ENCODE measurements at regions not wholly inside any gene's neighbourhood (a gene's known extent, or its start where the extent isn't known, plus 50 kb on each side); places are given as distances from the start of the nearest gene placed in this dataset.
"Not testable (repeated sequence)": the region's sequence is repeated elsewhere in the genome, so short reads cannot be mapped to it uniquely, and the experiment has no call there.

DNA sequence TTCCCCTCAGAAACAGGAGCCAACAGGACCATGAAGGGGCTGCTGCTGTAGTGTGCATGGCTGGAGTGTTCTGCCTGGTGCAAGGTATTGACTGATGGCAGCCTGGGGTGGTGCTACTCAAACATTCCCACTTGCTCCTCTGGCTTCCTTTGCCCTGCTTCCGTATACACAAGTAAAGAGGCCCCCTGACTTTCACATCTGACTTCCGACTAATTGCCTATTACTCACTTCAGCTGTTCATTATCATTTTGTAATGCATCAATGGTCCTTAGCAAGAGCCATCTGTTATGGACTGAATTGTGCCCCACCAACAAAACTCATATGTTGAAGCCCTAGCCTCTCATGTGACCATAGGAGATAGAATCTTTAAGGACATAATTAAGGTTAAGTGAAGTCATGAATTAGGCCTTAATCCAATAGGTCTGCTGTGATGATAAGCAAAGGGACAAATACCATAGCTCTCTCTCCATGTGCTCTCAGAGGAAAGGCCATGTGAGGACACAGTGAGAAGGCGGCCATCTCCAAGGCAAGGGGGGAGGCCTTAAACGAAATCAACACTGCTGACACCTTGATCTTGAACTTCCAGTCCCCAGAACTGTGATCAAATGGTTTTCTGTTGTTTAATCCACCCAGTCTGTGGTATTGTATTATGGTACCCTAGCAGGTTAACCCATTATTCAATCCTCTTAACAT lies 122.5 kb upstream of the CLNK start:
- no peak for DNase-seq

DNA sequence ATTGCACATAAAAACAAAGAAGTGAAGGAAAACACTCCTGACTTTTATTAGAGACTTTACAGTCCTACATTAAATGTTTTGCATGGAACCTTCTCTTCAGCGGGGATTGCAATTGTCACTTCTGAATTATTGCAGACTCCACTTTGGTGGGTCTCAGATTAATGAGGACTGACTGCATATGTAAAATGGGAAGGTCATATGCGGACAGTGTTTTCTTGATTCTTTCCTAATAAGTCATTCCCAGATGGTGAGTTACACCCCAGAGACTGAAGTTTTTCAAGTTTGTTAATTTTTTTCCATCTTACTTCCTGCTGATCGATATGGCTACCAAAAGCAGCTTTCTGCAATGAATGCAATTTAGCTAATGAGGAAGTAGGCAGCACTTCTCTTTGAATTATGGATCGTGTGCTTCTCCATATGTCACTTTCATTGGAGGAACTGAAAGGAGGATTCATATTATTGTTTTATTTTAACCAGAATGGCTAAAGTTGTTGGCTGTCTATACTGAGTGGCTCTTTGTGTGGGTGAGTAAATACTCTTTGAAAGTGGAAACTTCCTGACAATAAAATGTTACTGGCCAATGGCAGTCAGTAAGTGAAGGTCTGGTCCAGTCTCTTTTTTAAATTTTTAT lies 119.3 kb upstream of the CLNK start:
- no peak for DNase-seq

DNA sequence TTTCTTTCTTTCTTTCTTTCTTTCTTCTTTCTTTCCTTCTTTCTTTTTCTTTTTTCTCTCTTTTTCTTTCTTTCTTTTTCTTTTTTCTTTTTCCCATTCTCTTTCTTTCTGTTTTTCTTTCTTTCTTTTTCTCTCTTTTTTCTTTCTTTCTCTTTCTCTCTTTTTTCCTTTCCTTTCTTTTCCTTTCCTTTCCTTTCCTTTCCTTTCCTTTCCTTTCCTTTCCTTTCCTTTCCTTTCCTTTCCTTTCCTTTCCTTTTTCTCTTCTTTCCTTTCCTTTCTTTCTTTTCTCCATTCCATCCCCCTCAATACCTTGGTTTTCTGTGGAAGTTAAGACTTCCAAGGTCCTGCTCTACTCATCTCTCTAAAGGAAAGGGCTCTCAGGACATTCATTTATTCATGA lies 102.8 kb upstream of the CLNK start:
- no peak for DNase-seq

- DNase-seq, result no peak
Observed at GRCh38 chr4:10784621-10785020, 100.1 kb upstream of the CLNK start.

DNA sequence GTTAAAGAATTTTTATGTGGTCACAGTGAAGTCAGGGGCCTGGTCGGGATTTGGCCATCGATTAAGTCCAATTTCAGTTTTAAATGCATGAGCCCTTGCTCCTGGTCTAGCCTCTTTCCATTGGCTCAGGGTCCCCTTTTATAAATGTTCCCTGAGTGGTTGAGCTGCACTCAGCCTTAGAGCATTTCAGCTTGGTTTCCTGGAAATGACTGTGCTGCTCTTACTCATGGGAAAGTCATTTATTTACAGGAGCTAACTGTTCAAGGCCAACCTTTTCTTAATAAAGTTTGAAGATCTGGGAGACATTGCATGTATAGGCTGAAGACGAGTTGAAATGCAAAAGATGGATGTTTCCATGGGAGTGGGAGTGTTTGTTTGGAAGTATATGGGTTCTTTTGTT lies 98.8 kb upstream of the CLNK start:
- DNase-seq, result no peak

DNA sequence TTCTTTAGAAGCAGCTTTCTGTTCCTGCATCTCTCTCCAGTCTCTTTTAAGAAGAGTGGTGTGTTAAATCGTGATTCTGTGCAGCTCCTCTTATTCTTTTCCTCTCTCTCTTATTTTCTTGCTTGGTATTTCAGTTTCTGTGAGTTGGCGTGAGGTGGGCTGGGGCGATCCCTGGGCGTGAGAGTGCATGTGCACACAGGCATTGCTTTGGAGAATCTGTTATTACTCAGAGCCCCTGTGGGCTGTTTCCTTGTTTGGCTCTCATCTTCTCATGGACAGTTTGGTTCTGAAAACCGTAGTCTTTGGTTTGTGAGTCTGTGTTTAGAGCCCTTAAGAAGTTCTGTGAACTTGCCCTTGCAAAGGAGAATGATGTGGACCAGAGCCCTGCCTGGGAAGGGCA lies 97.2 kb upstream of the CLNK start:
- no peak for DNase-seq

DNA sequence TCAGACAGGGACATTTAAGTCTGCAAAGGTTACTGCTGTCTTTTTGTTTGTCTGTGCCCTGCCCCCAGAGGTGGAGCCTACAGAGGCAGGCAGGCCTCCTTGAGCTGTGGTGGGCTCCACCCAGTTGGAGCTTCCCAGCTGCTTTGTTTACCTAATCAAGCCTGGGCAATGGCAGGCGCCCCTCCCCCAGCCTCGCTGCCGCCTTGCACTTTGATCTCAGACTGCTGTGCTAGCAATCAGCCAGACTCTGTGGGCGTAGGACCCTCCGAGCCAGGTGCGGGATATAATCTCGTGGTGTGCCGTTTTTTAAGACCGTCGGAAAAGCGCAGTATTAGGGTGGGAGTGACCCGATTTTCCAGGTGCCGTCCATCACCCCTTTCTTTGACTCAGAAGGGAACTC lies 96.2 kb upstream of the CLNK start:
- DNase-seq, result not testable (repeated sequence)

DNA sequence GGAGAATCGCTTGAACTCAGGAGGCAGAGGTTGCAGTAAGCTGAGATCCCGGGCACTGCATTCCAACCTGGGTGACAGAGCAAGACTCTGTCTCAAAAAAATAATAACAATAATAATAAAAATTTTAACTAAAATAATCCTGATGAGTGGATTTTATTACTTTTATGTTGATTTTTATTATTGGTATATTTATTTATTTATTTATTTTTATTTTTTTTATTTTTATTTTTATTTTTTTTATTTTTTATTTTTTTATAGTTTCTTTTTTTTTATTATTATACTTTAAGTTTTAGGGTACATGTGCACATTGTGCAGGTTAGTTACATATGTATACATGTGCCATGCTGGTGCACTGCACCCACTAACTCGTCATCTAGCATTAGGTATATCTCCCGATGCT lies 90.6 kb upstream of the CLNK start:
- not testable (repeated sequence) for DNase-seq

GRCh38 chr4:10773656-10774055 lies 89.1 kb upstream of the CLNK start:
- no peak for DNase-seq

DNA sequence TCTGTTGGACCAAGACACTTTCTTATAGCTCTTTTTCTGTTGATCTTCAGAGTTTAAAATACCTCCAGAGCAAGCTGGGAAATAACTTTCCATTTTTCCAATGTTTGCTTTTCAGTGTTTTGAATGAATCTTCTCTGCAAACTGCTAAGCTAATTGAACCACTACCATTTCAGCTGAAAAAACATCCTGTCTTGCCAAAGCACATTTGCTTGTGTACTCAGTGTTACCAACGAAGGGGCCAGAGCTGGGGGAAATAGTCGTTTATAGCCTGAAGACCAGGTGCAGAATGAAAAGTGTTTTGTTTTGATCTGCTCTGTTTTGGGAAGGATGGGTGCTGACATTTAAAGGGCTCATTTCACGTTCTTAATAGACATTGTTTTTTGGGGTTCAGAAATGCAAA lies 88.4 kb upstream of the CLNK start:
- no peak for DNase-seq

DNA sequence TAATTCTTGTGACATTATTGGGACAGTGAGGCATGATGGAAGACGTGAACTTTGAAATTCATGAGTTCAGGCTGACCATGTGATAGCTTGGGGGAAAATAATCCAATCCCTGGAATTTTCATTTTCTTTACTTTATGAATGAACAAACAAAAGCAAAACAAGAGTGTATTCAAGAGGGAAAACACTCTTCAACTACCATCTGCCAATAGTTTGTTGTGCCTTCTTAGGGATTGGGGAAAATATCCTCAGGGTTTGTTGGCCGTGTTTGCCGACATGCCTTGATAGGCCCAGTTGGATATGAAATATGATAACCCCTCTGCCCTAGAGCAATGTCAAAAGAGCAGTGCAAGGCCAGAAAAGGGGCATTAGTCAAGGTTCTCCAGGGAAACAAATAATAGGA lies 80.8 kb upstream of the CLNK start:
- DNase-seq, result no peak

DNA sequence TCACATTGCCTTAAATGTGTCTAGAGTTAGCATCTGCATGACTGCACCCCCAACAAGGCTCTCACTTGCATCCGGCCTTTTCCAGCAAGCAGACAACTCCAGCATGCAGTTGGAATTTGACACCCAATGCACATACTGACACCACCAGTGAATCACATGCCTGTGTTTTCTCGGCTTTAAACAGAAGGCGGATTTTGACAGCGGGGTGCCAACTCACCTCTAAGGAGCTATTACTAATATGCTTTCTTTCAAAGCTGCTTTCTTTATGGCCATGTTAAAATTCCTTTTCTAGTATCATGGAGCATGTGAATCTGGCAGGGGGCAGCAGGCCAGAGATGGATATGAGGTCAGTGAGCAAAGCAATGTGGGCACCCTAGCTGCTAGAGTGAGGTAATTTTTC lies 78.0 kb upstream of the CLNK start:
- no peak for DNase-seq

DNA sequence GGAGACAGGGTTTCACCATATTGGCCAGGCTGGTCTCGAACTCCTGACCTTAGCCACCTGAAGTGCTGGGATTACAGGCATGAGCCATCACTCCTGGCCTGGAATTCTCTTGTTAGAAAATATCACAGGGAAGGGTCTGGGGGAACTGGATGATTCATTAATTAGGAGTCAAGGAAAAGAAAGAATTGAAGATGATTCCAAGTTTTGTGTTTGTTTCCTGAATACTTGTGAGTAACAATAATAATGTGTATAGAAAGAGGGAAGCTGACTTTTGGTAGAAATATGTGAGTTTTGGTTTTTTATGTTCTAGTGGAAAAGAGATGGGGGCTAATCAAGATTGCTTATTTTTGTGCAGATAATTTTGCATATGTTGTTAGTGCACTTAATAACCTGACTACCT lies 77.3 kb upstream of the CLNK start:
- DNase-seq, result no peak

- no peak for DNase-seq
Observed at GRCh38 chr4:10760086-10760485, 75.5 kb upstream of the CLNK start.

- no peak for DNase-seq
Observed at GRCh38 chr4:10758906-10759305, 74.3 kb upstream of the CLNK start.

DNA sequence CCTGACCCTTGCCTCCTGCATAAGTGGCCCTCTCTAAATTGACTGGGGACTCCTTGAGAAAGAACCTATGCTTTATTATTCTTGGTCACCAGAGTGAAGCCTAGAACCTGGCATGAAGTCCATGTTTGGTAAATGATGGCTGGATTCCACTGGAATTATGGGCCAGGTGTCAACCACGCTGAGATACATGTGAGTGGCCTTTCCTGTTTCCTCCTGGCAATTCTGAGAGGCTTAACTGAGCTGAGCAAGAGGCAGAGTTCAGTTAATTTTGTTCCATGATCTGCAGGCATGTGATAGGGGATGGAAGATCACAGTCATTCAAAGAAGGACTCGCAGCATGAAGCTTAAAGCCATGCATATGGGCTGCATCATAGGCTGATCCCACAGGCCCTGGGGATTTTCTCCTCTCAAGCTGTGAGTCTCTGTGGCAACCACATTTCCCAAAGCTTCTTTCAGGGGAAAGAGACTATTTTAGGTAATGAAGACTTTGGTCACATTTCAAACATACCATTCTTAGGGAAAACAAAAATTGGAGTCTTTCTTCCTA lies 69.4 kb upstream of the CLNK start:
- DNase-seq, result no peak

- no peak for DNase-seq
Observed at GRCh38 chr4:10753336-10753735, 68.8 kb upstream of the CLNK start.

DNA sequence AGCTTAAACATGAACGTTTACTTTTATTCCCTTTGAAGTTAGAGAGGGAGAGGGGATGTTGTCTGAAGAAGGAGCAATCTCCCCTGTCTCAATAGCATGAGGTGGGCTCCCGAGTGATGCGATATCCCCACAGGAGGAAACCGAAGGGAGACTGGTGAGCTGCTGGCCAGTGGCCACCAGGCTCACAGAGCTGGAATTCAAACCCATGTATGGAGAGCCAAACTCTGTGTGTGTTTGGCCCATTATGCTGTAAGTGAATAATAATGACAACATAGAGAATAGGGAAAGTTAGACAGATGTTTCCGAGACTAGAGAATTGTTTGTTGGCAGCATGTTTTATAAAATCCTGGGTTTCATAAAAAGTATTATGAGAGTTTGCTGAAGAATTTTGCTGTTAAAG lies 66.1 kb upstream of the CLNK start:
- no peak for DNase-seq

DNA sequence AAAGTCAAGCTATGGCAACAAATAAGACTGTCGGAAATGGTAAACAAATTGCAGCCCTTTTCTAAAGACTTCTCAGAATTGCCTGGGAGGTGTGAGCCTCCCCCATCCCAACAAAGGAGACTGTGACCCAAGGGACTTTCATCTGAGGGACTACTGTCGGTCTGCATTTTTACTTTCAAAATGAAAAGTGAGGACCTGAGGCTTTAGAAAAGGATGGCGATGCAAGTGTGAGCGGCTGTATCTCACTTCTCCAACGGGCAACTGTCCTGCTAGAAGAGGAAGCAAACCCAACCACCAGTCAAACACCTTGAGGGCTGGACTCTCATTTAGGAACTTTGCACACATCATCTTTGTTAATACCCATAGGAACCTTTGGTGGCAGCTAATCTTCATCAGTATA lies 62.6 kb upstream of the CLNK start:
- DNase-seq, result no peak

DNA sequence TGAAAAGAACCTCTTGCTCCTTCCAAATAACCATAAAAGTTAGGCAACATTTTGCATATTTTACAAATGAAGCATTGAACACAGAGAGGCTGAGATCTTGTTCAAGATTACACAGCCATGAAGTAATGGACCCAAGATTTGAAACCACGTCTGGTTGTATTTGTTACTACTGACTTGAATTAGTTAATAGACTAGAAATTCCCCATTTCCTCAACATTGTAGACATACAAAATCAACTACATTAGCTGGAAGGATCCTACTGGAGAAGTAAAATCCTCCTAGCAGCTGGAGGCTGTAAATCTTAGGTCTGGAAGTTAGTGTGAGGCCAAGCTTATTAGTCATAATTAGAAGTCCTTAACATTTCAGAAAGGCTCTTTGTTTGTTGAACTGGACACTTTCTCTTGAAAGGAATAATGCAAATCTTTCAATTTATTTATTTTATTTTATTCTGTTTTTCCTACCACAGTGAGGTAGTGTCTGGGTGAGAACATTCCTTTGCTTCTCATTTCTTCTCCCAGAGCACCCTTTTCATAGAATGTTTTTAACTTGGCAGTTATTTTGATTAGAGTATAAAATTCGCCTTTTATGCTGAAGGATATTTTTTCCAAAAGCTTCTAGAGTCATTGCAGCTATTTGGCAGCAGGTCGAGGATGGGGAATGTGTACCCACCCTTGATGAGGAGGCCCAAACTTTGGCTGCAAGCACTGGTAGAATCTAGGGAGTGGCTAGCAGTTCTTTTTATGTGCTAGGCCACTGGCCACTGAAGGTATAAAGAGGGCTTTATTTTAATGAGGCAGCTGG lies 62.0 kb upstream of the CLNK start:
- DNase-seq, result peak; percentile 7 to 60

DNA sequence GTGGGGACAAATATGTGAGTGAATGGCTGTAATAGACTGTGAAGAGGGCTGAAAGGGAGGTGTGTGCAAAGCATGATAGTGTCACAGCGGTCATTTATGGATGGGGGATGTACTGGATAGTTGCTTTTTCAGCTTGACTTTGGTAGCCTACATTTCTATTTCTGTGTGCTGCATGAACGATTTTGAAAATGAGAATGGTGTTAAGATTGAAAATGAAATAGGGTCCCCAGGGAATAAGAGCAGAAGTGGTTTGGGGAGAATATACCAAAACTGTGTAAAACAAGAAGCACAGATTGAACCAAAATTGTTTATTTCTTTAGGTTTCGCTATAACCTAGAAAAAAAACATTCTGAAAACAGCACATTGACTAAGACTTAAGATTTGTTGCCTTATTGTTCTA lies 58.8 kb upstream of the CLNK start:
- no peak for DNase-seq

- no peak for DNase-seq
Observed at GRCh38 chr4:10741961-10742699, 57.6 kb upstream of the CLNK start.

Data from hippocampal formation (tissue), 2 donors.